Dendritic cell treated with granulocyte-macrophage colony-stimulating factor and Interleukin-4, amounts not matched to agents 40 ng/mL and 50 ng/mL, for 4 days (primary cell): ENCODE measurements at regions not wholly inside any gene's neighbourhood (a gene's known extent, or its start where the extent isn't known, plus 50 kb on each side); places are given as distances from the start of the nearest gene placed in this dataset.

ENCODE experiments used
- H3K27ac Mint-ChIP-seq: one replicate; pipeline ENCODE4 v1.8.0; 2022; ENCODE audit warnings: mild to moderate bottlenecking, mixed read lengths
- H3K27me3 Mint-ChIP-seq: one replicate; pipeline ENCODE4 v1.8.0; 2022; ENCODE audit warnings: mild to moderate bottlenecking, mixed read lengths
- H3K36me3 Mint-ChIP-seq: one replicate; pipeline ENCODE4 v1.8.0; 2022; ENCODE audit warnings: low read depth, mixed read lengths
- H3K4me1 Mint-ChIP-seq: one replicate; pipeline ENCODE4 v1.8.0; 2022; ENCODE audit warnings: low read depth, mixed read lengths
- H3K4me3 Mint-ChIP-seq: one replicate; pipeline ENCODE4 v1.8.0; 2022; ENCODE audit warnings: mild to moderate bottlenecking, moderate library complexity, mixed read lengths
- H3K9me3 Mint-ChIP-seq: one replicate; pipeline ENCODE4 v1.8.0; 2022; ENCODE audit warnings: mixed read lengths
- intact Hi-C: fragments of 100-400 bp; cut with micrococcal nuclease; formaldehyde crosslinking; loops from one replicate; pipeline ENCODE4 v1.15.0; 2022

DNA sequence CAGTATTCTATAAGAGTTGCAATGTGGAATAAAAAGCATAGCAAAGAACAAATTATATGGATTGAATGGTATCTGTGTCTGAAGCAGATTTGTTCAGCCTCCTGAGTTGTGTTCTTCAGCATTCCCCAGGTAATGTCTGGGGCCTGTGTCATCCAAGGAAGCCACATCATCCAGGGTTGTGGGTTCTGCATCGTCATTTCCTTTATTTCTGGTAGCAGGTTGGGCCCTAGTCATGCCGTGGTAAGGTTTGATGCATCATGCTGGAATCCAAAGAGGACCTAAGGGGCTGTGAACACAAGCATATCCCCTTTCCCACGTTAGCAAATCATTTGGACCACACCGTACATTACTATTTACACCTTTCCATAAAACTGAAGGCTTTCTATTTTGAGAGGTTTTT, 131.0 kb upstream of the ZNF91 start:
- no peaks in the 10 kb centered on the region for H3K27me3 Mint-ChIP-seq
- no peak overlapping the region for H3K4me3 Mint-ChIP-seq
- no peak overlapping the region for H3K27ac Mint-ChIP-seq
- intact Hi-C loops: no loop called here
- no peaks in the 10 kb centered on the region for H3K4me1 Mint-ChIP-seq
- H3K9me3 Mint-ChIP-seq: peaks cover 87% of the 10 kb centered on the region
- no peaks in the 10 kb centered on the region for H3K36me3 Mint-ChIP-seq

DNA sequence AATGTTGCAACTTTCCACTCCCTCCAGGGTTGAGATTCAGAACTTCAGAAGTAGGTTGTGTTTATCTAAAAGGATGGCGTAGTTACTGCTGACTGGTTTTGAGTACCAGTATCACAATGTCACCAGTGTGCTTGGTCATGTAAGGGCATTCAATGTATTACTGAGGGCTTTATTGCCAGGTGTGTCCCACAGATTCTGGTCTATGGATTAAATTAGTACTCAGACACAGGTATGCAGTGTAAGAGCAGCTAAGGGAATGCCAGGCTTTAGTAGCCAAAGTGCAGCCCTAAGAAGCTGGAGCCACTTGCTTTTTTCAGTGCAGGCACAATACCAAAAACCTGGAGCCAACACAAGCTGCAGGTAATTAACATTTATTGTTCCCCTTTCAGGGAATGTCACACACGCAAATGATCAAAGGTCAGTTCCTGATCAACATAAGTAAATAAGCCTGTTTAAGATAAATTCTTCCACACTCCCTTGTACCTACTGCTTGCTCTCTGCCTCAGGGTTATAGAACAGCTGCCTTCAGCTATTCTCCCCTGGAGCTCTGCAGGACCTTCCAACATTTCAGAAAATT, 130.1 kb upstream of the ZNF91 start:
- Mint-ChIP-seq H3K4me3 (no peak overlapping the region), H3K27ac (no peak overlapping the region), H3K9me3 (peaks cover 87% of the 10 kb centered on the region), H3K36me3 (no peaks in the 10 kb centered on the region), H3K4me1 (no peaks in the 10 kb centered on the region), H3K27me3 (no peaks in the 10 kb centered on the region)
- intact Hi-C loops: no loop called here

DNA sequence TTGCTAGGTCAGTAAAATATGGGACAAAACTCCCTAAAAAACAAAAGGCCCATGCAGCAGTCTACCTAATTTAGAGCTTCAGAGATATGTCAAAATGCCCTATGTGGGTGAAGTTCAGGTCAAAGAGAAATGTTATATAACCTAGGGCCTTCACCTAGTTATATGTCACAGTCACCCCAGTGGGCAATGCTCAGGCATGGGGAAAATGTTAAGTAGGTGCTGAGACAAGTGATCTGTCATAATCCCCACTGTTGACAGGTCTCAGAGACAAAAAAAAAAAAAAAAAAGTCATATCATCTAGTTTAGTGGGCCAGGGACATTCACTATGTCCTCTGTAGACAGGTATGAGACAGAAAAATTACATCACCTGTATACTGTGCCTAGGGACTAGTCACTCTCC, 128.6 kb upstream of the ZNF91 start:
- H3K36me3 Mint-ChIP-seq: no peaks in the 10 kb centered on the region
- no peaks in the 10 kb centered on the region for H3K4me1 Mint-ChIP-seq
- no peaks in the 10 kb centered on the region for H3K27me3 Mint-ChIP-seq
- intact Hi-C loops: no loop called here
- H3K4me3 Mint-ChIP-seq: no peak overlapping the region
- no peak overlapping the region for H3K27ac Mint-ChIP-seq
- H3K9me3 Mint-ChIP-seq: peaks cover 87% of the 10 kb centered on the region

DNA sequence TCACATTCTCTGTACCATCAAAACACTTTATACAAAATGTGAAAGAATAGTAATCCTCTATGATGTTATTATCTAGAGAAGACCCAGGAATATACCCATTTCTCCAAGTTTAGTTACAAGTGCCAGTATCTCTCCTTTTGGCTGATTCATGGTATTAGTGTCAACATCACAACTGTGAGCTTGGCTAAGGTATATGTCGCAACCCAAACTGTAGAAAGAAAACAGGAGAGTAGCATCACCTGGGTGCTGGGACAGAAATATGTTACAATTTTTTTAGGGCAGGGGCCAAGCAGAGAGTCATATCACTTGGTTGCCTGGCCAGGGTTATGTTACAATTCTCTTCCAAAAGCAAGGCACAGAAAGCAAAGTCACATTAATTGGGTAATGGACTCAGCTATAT, 127.2 kb upstream of the ZNF91 start:
- Mint-ChIP-seq H3K4me3 (no peak overlapping the region), H3K4me1 (no peaks in the 10 kb centered on the region), H3K36me3 (no peaks in the 10 kb centered on the region), H3K27ac (no peak overlapping the region), H3K9me3 (peaks cover 88% of the 10 kb centered on the region), H3K27me3 (no peaks in the 10 kb centered on the region)
- intact Hi-C loops: no loop called here

DNA sequence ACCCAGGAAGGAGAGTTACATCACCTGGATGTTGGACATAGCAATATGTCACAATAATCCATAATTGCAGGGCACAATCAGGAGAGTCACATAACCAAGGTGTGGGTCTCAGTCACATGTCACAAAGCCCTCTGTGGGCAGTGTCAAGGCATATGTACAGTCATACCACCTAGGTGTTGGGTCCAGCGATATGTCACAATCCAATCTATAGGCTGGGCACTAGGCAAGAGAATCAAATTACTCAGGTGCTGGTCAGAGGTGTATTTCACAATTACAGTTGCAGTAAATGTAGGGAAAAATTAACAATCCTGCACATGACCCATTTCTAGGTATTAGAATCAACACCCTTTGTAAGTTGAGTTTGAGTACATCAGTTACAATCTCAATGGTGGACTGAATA, 126.2 kb upstream of the ZNF91 start:
- H3K4me3 Mint-ChIP-seq: no peak overlapping the region
- H3K27ac Mint-ChIP-seq: no peak overlapping the region
- intact Hi-C loops: no loop called here
- H3K9me3 Mint-ChIP-seq: peaks cover 91% of the 10 kb centered on the region
- H3K36me3 Mint-ChIP-seq: no peaks in the 10 kb centered on the region
- H3K27me3 Mint-ChIP-seq: no peaks in the 10 kb centered on the region
- H3K4me1 Mint-ChIP-seq: no peaks in the 10 kb centered on the region

DNA sequence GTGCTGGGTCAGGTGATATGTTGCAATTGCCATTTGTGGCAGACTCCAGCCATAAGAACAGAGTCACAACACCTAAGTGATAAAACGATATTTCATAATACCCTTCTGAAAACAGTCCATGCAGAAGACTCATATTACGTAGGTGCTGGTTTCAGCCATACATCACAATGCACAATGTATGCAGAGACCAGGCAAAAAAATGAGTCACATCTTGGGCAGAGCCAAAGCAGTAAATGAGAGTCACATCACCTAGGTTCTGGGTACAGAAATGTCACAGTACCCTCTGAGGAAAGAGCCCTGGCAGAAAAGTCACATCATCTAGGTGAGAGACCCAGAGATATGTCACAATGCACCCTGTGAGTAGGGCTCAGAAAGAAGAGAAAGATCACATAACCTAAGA, 125.2 kb upstream of the ZNF91 start:
- Mint-ChIP-seq H3K9me3 (peaks cover 85% of the 10 kb centered on the region), H3K4me3 (no peak overlapping the region), H3K27me3 (no peaks in the 10 kb centered on the region), H3K27ac (no peak overlapping the region), H3K4me1 (no peaks in the 10 kb centered on the region), H3K36me3 (no peaks in the 10 kb centered on the region)
- intact Hi-C loops: no loop called here

DNA sequence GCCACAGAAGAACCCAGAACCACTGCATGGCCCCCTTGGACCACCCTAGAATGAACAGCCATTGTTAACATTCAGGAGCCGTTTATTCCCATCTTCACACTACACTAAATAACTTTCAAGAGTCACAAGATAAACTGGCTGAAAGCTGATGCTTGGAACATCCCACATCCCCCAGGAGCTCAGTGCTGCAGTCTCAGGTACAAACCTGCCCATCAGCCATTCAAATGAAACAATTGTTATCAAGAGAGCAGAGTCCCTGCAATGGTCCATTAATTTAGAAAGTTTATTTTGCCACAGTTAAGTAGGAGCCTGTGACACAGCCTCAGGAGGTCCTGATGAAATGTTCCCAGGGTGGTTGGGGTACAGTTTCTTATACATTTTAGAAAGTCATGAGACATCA, 123.8 kb upstream of the ZNF91 start:
- intact Hi-C loops: no loop called here
- Mint-ChIP-seq H3K27me3 (no peaks in the 10 kb centered on the region), H3K36me3 (no peaks in the 10 kb centered on the region), H3K9me3 (peaks cover 85% of the 10 kb centered on the region), H3K4me1 (no peaks in the 10 kb centered on the region), H3K4me3 (no peak overlapping the region), H3K27ac (no peak overlapping the region)

DNA sequence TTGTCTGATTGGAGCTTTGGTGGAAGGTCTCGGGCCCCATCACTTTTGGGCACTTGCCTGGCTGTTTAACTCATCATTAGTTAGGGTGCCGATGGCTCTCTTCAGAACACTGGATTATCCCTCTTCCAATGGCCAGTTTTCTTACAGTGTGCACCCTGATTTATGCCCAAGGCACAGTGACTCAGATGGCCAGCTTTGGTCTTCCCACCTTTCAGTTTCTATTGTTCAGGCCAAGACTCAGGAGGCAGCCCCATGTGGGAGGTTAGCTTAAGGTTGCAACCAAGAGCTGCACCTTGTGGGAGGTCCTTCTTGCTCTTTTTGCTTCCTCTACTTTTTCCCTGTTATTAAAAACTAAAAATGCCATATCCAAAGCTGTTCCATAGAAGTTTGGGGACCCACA, 121.0 kb upstream of the ZNF91 start:
- no peaks in the 10 kb centered on the region for H3K27me3 Mint-ChIP-seq
- intact Hi-C loops: no loop called here
- H3K4me1 Mint-ChIP-seq: no peaks in the 10 kb centered on the region
- no peak overlapping the region for H3K4me3 Mint-ChIP-seq
- peaks cover 90% of the 10 kb centered on the region for H3K9me3 Mint-ChIP-seq
- H3K27ac Mint-ChIP-seq: no peak overlapping the region
- no peaks in the 10 kb centered on the region for H3K36me3 Mint-ChIP-seq

DNA sequence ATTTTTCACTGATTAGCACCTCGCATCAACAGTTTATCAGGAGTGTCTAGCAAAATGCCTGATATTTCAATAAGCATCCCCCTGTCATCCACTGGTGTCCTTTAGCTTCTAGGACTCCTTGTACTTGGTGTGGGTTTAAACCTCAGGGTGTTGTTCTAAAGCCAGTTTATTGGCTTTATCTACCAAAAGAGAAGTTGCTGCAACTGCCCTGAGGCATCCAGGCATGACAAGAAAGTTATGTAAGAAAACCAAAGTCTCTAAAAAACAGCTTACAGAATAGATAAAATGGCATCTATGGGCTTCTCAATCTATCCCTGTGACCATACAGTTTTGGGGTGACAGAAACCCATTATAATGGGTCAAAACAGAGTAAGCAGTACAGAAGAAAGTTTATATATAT, 120.3 kb upstream of the ZNF91 start:
- no peaks in the 10 kb centered on the region for H3K36me3 Mint-ChIP-seq
- H3K27me3 Mint-ChIP-seq: no peaks in the 10 kb centered on the region
- no peak overlapping the region for H3K27ac Mint-ChIP-seq
- no peaks in the 10 kb centered on the region for H3K4me1 Mint-ChIP-seq
- no peak overlapping the region for H3K4me3 Mint-ChIP-seq
- H3K9me3 Mint-ChIP-seq: peaks cover 89% of the 10 kb centered on the region
- intact Hi-C loops: no loop called here

DNA sequence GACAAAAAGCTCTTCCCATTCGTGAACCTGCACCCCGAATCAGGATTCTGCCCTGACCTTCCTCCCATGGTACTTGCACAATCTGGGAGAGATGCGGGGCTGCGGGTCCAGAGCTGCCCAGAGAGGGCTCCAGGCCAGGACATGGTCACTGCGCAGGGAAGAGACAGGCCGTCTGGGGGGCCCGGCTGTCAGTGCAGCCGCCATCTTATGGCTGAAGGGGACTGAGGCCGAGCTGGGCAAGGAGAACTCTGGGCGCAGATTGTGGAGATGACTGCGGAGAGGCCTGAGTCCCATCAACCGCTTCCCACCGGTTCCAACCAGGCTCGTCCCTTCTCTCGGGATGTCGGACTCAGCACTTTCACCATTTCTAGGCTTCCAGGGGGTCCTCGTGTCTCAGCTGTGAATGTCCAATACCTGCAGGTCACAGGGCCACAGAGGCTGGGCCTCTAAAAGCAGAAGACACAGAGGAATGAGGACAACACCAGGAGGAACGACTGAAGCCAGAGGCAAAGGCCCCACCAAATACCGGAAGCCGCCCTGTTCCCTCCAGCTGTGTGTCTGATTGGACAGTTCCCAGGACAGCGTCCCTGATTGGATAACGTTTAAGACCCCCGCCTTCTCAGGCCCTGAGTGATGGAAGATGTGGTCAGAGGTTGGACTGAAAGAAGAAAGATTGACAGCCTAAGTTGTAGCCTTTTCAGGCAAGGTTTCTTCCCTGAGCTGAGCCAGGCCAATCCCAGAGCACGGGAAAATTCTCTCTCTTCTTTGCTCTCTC, 117.1 kb upstream of the ZNF91 start:
- no peak overlapping the region for H3K4me3 Mint-ChIP-seq
- intact Hi-C loops: no loop called here
- no peaks in the 10 kb centered on the region for H3K36me3 Mint-ChIP-seq
- H3K27me3 Mint-ChIP-seq: no peaks in the 10 kb centered on the region
- peaks cover 69% of the 10 kb centered on the region for H3K9me3 Mint-ChIP-seq
- no peak overlapping the region for H3K27ac Mint-ChIP-seq
- H3K4me1 Mint-ChIP-seq: no peaks in the 10 kb centered on the region

DNA sequence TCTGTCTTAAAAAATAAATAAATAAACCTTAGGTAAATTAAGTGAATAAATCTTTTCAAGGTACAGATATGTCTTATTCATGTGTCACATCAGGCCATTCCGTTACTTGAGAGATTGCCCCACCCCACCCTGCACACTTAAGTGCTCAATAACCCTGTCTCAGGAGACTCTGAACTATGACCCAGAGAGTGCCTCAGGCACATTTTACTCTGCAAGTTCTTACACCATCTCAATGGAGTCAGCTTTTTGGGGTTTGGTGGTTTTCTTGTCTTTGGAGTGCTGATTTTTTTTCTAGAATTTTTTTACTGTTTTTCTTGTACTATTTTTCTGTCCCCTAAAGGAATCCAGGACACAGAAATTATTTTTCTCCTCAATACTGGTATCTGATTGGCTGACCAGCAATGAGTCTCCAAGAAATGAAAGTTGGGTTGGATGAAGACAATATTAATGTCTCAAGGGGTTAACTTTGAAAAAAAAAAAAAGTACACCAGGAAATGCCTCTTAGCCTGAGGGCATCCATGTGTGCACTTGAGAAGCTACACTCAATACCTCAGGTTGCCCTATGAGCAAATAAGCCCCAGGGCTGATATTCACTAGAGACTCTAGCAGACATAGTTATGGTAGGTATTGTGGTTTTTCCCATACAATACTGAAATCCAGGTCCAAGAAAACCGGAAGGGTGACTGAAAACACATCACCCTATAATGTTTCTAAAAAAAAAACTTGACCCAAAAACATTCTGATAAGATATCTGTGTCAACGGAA, 114.6 kb upstream of the ZNF91 start:
- no peaks in the 10 kb centered on the region for H3K36me3 Mint-ChIP-seq
- intact Hi-C loops: no loop called here
- H3K4me3 Mint-ChIP-seq: no peak overlapping the region
- no peaks in the 10 kb centered on the region for H3K27me3 Mint-ChIP-seq
- no peak overlapping the region for H3K27ac Mint-ChIP-seq
- peaks cover 58% of the 10 kb centered on the region for H3K9me3 Mint-ChIP-seq
- no peaks in the 10 kb centered on the region for H3K4me1 Mint-ChIP-seq

DNA sequence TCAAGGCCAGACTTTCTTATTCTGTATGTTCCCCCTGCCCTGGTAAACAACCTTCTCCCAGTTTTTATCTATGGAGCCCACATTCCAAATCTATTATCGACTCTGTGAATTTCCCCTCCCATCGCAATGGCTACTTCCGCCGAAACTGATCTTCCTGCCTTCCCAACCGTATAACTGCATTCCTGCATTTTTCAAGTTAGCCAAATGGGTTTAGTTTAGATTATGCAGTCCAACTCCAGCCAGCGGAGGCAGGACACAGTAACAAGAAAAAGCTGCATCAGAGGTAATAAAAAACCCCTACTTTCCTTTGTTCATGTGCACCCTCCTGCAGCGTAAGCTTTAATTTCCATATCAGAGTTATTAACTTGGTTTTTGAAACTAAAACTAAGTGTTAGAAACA, 112.2 kb upstream of the ZNF91 start:
- Mint-ChIP-seq H3K4me1 (no peaks in the 10 kb centered on the region), H3K36me3 (no peaks in the 10 kb centered on the region), H3K27me3 (no peaks in the 10 kb centered on the region), H3K27ac (no peak overlapping the region), H3K4me3 (no peak overlapping the region), H3K9me3 (peaks cover 43% of the 10 kb centered on the region)
- intact Hi-C loops: no loop called here

DNA sequence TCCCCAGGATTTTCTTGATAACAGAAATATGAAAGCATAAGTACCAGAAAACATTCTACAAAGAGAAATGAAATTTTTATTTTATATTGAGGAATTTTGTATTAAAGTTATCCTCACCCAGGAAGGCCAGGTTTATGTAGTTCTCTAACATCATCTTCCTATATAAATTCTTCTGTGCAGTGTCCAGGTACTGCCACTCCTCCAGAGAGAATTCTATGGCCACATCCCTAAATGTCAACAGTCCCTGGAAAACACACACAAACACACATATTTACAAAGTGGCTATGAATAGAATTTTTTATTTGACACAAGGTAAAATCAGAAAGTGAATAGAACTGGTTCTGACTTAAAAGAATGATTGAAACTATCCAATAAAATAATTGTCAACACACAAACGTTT, 110.5 kb upstream of the ZNF91 start:
- intact Hi-C loops: no loop called here
- Mint-ChIP-seq H3K27me3 (no peaks in the 10 kb centered on the region), H3K36me3 (no peaks in the 10 kb centered on the region), H3K27ac (no peak overlapping the region), H3K4me1 (no peaks in the 10 kb centered on the region), H3K9me3 (peaks cover 26% of the 10 kb centered on the region), H3K4me3 (no peak overlapping the region)

DNA sequence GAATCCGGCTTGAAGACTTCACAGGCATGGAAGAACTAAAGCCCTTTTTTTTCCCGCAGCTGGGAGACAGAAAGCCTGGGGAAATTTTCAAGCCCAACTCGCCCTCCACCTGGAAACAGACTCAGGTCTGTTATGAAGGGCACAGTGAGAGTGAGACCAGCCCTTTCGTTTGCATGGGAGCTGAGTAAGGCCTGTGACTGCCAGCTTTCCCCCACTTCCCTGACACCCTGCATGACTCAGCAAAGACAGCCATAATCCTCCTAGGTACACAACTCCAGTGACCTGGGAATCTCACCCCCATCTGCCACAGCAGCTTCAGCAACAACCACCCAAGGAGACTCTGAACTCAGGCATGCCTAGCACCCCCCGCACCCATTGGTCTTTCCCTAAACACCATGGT, 87.6 kb upstream of the ZNF91 start:
- peaks cover 80% of the 10 kb centered on the region for H3K9me3 Mint-ChIP-seq
- H3K27me3 Mint-ChIP-seq: no peaks in the 10 kb centered on the region
- H3K36me3 Mint-ChIP-seq: no peaks in the 10 kb centered on the region
- intact Hi-C loops: no loop called here
- H3K4me3 Mint-ChIP-seq: no peak overlapping the region
- no peak overlapping the region for H3K27ac Mint-ChIP-seq
- no peaks in the 10 kb centered on the region for H3K4me1 Mint-ChIP-seq
